ENCODE measurements at regions not wholly inside any gene's neighbourhood (a gene's known extent, or its start where the extent isn't known, plus 50 kb on each side); places are given as distances from the start of the nearest gene placed in this dataset.

DNA sequence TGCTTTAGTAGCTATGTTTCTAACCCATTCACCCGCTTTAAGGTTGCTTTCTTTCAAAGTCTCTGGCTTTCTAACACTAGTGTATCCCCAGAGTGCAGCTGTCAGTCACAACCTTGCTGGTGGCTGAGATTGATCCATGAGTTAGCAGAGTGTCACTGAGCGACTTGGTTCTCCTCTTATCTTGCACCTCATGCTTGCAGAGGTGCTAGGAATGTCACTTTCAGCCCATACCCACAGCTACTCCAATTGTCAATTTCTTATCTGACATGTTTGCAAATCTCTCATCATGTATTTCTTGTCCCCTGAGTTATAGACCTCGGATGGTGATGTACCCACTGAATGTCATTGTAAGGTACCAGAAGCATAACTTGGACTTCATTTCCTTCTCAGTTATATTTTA lies 1110.2 kb downstream of the GALC start:
- H3K9me2 ChIP-seq (replicated peaks; ENCODE audit: insufficient read depth) = no peaks in the 10 kb centered on the region
- no peaks in the 10 kb centered on the region for H3K4me1 ChIP-seq (ENCODE audit: insufficient read depth)
- no peaks in the 10 kb centered on the region for H3K79me2 ChIP-seq
- H3K36me3 ChIP-seq (replicated peaks; ENCODE audit: insufficient read depth, low read depth) = no peaks in the 10 kb centered on the region
- no peak overlapping the region for H3K4me2 ChIP-seq
- no peak overlapping the region for H2AFZ ChIP-seq
- no peaks in the 10 kb centered on the region for H4K20me1 ChIP-seq (ENCODE audit: insufficient read depth, poor library complexity, severe bottlenecking)
- no peak for DNase-seq (ENCODE audit: low spot score)
- 52% methylated on average over 3 of the region's 3 CpGs for WGBS (ENCODE audit: low lambda C conversion rate, missing lambda C conversion rate)
- H3K4me3 ChIP-seq = no peak overlapping the region
- H3K9me3 ChIP-seq (ENCODE audit: low read depth) = no peaks in the 10 kb centered on the region
- no peak overlapping the region for H3K27ac ChIP-seq
- no peak for TF ChIP-seq EZH2 (IDR thresholded peaks at IDR 0.05; ENCODE audit: borderline replicate concordance)
- TF ChIP-seq, protein P1, sequence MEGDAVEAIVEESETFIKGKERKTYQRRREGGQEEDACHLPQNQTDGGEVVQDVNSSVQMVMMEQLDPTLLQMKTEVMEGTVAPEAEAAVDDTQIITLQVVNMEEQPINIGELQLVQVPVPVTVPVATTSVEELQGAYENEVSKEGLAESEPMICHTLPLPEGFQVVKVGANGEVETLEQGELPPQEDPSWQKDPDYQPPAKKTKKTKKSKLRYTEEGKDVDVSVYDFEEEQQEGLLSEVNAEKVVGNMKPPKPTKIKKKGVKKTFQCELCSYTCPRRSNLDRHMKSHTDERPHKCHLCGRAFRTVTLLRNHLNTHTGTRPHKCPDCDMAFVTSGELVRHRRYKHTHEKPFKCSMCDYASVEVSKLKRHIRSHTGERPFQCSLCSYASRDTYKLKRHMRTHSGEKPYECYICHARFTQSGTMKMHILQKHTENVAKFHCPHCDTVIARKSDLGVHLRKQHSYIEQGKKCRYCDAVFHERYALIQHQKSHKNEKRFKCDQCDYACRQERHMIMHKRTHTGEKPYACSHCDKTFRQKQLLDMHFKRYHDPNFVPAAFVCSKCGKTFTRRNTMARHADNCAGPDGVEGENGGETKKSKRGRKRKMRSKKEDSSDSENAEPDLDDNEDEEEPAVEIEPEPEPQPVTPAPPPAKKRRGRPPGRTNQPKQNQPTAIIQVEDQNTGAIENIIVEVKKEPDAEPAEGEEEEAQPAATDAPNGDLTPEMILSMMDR (IDR thresholded peaks at IDR 0.05; ENCODE audit: poor library complexity) = no peak
- no peak for TF ChIP-seq EZH2phosphoT487 (IDR thresholded peaks at IDR 0.05; ENCODE audit: low read depth, severe bottlenecking, unreplicated experiment)
- no peaks in the 10 kb centered on the region for H3K27me3 ChIP-seq

DNA sequence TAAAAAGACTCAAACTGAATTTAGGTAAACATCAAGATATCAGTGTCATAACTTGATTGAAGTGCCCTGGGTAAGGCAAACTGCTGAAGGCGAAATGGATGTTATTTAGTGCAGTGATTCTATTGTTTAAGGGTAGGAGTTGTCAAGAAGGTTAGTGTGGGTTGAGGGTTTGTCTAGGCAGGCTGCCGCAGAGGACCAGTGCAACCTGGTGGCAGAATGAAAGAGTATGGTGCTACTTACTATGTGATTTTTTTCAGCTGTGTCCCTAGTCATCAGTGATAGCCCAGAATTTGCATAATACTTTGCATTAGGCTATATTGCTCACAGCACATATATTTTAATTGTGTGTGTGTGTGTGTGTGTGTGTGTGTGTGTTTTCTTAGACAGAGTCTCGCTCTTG lies 1127.0 kb downstream of the GALC start:
- no peaks in the 10 kb centered on the region for H3K4me1 ChIP-seq (ENCODE audit: insufficient read depth)
- 94% methylated on average over 3 of the region's 3 CpGs for WGBS (ENCODE audit: low lambda C conversion rate, missing lambda C conversion rate)
- no peaks in the 10 kb centered on the region for H3K9me3 ChIP-seq (ENCODE audit: low read depth)
- no peaks in the 10 kb centered on the region for H3K27me3 ChIP-seq
- no peaks in the 10 kb centered on the region for H3K9me2 ChIP-seq (replicated peaks; ENCODE audit: insufficient read depth)
- H3K4me3 ChIP-seq = no peak overlapping the region
- no peak for TF ChIP-seq EZH2 (IDR thresholded peaks at IDR 0.05; ENCODE audit: borderline replicate concordance)
- TF ChIP-seq, protein P1 (IDR thresholded peaks at IDR 0.05; ENCODE audit: poor library complexity) = no peak
- no peak for TF ChIP-seq EZH2phosphoT487 (IDR thresholded peaks at IDR 0.05; ENCODE audit: low read depth, severe bottlenecking, unreplicated experiment)
- no peak overlapping the region for H2AFZ ChIP-seq
- no peak overlapping the region for H3K4me2 ChIP-seq
- no peaks in the 10 kb centered on the region for H3K79me2 ChIP-seq
- no peak overlapping the region for H3K27ac ChIP-seq
- H3K36me3 ChIP-seq (replicated peaks; ENCODE audit: insufficient read depth, low read depth) = no peaks in the 10 kb centered on the region
- DNase-seq (ENCODE audit: low spot score) = no peak
- no peaks in the 10 kb centered on the region for H4K20me1 ChIP-seq (ENCODE audit: insufficient read depth, poor library complexity, severe bottlenecking)

DNA sequence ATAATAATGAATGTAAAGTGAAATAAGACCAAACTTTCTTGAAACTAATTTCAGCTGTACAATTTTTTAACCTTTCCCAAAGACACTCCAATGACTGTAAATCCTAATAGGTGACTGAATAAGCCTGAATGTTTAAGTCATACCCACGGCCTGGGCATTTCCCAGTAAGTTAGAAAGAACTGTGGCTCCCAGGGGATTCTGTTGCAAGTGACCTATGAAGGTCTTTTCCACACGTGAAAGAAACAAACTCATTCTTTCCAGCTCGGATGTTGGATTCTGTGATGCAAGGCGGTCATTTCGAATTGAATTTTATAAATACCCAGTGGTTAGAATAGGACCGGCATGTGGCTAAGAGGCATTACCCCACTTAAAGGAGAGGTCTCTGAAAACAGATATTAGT lies 1134.4 kb downstream of the GALC start:
- no peak overlapping the region for H3K27ac ChIP-seq
- TF ChIP-seq, protein P1 (IDR thresholded peaks at IDR 0.05; ENCODE audit: poor library complexity) = no peak
- H3K27me3 ChIP-seq = no peaks in the 10 kb centered on the region
- WGBS (ENCODE audit: low lambda C conversion rate, missing lambda C conversion rate) = 79% methylated on average over 6 of the region's 6 CpGs
- no peaks in the 10 kb centered on the region for H3K9me2 ChIP-seq (replicated peaks; ENCODE audit: insufficient read depth)
- H2AFZ ChIP-seq = no peak overlapping the region
- H3K4me3 ChIP-seq = no peak overlapping the region
- H3K36me3 ChIP-seq (replicated peaks; ENCODE audit: insufficient read depth, low read depth) = no peaks in the 10 kb centered on the region
- H3K4me1 ChIP-seq (ENCODE audit: insufficient read depth) = no peaks in the 10 kb centered on the region
- H3K4me2 ChIP-seq = no peak overlapping the region
- no peak for DNase-seq (ENCODE audit: low spot score)
- no peaks in the 10 kb centered on the region for H3K79me2 ChIP-seq
- no peaks in the 10 kb centered on the region for H3K9me3 ChIP-seq (ENCODE audit: low read depth)
- H4K20me1 ChIP-seq (ENCODE audit: insufficient read depth, poor library complexity, severe bottlenecking) = no peaks in the 10 kb centered on the region

DNA sequence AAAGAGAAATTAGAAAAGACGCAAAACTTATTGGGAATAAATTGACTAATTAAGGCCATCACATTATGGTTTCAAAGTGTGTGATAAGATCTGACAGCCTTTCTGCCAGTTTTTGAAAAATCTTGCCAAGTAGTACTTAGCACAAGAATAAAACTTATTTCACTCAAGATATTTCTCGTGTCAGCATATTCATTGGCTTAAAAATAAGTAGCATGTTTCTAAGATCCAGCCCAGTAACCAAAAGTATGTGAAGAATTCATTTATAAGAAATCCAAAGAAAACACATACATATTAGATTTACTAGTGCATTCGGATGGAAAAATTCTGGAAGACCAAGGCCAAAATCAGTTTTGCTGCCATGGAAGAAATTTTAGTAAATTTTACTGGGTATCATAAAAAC lies 1135.0 kb downstream of the GALC start:
- WGBS (ENCODE audit: low lambda C conversion rate, missing lambda C conversion rate) = 66% methylated on average over 3 of the region's 3 CpGs
- no peak for DNase-seq (ENCODE audit: low spot score)

More for the DNA sequence above, 1135.0 kb downstream of the GALC start:
- Histone ChIP-seq H3K4me1 (ENCODE audit: insufficient read depth) (no peaks in the 10 kb centered on the region), H3K9me2 (replicated peaks; ENCODE audit: insufficient read depth) (no peaks in the 10 kb centered on the region), H2AFZ (no peak overlapping the region), H4K20me1 (ENCODE audit: insufficient read depth, poor library complexity, severe bottlenecking) (no peaks in the 10 kb centered on the region), H3K79me2 (no peaks in the 10 kb centered on the region), H3K27me3 (no peaks in the 10 kb centered on the region), H3K36me3 (replicated peaks; ENCODE audit: insufficient read depth, low read depth) (no peaks in the 10 kb centered on the region), H3K27ac (no peak overlapping the region), H3K4me3 (no peak overlapping the region), H3K9me3 (ENCODE audit: low read depth) (no peaks in the 10 kb centered on the region), H3K4me2 (no peak overlapping the region)
- TF ChIP-seq EZH2phosphoT487 (IDR thresholded peaks at IDR 0.05; ENCODE audit: low read depth, severe bottlenecking, unreplicated experiment) (no peak), EZH2 (IDR thresholded peaks at IDR 0.05; ENCODE audit: borderline replicate concordance) (no peak)
- TF ChIP-seq, protein P1 (IDR thresholded peaks at IDR 0.05; ENCODE audit: poor library complexity) = no peak

All from hepatocyte (in vitro differentiated cells).